ENCODE measurements at regions not wholly inside any gene's neighbourhood (a gene's known extent, or its start where the extent isn't known, plus 50 kb on each side); places are given as distances from the start of the nearest gene placed in this dataset.

DNA sequence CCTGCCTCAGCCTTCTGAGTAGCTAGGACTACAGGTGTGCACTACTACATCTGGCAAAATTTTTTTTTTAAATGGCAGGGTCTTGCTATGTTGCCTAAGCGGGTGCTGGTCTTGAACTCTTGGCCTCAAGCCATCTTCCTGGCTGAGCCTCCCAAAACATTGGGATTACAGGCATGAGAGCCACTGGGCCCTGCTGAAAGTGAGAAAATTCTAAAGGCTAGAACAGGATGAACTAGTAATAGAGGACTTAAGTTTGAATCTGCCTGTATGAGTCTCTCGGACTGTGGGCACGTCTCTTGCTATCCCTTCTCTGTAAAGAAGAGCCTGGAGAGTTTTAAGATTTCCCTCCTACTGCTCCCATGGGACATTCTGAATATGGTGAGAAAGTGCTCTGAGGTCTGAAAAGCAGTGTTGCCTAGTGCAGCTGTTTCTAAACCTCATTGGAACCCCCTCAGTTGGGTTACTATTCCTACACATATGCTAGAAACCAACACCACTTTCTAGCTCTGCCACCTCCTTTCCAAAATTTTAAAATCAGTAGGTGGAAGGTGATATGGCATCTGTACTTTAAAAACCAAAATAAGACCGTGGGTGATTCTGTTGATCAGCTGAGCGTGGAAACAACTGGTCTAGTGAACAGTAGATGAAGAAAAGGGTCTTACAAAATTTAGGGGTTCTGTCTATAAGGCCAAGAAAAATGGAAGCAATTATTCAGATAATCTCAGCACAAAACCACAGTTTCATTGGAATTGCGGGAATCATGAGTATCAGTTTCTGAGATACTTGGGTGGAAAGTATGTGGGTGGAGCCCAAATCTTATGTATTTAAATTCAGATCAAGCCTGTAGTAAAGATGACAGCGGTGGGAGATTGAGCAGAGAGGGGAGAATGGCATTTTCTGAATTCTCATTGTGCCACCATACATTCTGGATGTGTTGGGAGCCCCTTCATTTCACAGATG lies 259.8 kb upstream of the CXCR4 start (continued):
- TF ChIP-seq SMAD1 (IDR thresholded peaks at IDR 0.05; ENCODE audit: low read depth, partially characterized antibody) (no peak), ZNF274 (IDR thresholded peaks at IDR 0.05; ENCODE audit: insufficient read depth, insufficient read length) (no peak), NBN (IDR thresholded peaks at IDR 0.05) (no peak), SMARCA5 (IDR thresholded peaks at IDR 0.05) (no peak), CHD4 (IDR thresholded peaks at IDR 0.05) (no peak), ATF7 (IDR thresholded peaks at IDR 0.05; ENCODE audit: low read depth) (no peak), DPF2 (IDR thresholded peaks at IDR 0.05) (0 out of 2 replicates have a peak, but pooled peaks have one; percentile 23), FOS (IDR thresholded peaks at IDR 0.05; ENCODE audit: borderline replicate concordance, extremely low read depth, insufficient read length) (no peak), NRF1 (conservative IDR thresholded peaks at IDR 0.05; ENCODE audit: low read depth, low read length) (no peak), CTCF (IDR thresholded peaks at IDR 0.05 in 2 of 3, conservative IDR thresholded peaks at IDR 0.05 in 1 of 3; ENCODE audit: control insufficient read depth in 2 of 3, extremely low read depth in 1 of 3, insufficient read depth in 1 of 3, low read depth in 3 of 3, low read length in 3 of 3) (no peak), GABPA (IDR thresholded peaks at IDR 0.05; ENCODE audit: low read depth) (no peak), NFIC (IDR thresholded peaks at IDR 0.05; ENCODE audit: low read depth, low read length) (no peak; the same call in 1 of the 2 replicates), EGR1 (IDR thresholded peaks at IDR 0.05; ENCODE audit: borderline replicate concordance in 1 of 2, low read depth in 2 of 2, low read length in 2 of 2) (no peak), HDAC2 (IDR thresholded peaks at IDR 0.05) (no peak), BCLAF1 (IDR thresholded peaks at IDR 0.05) (no peak), NFXL1 (IDR thresholded peaks at IDR 0.05; ENCODE audit: borderline replicate concordance) (no peak), POU2F2 (IDR thresholded peaks at IDR 0.05; ENCODE audit: borderline replicate concordance, low read depth, low read length) (no peak), KDM1A (IDR thresholded peaks at IDR 0.05; ENCODE audit: borderline replicate concordance) (no peak), ETV6 (conservative IDR thresholded peaks at IDR 0.05 in 1 of 2, IDR thresholded peaks at IDR 0.05 in 1 of 2; ENCODE audit: borderline replicate concordance in 1 of 2, low read depth in 1 of 2) (no peak)
- TF ChIP-seq, protein P1, sequence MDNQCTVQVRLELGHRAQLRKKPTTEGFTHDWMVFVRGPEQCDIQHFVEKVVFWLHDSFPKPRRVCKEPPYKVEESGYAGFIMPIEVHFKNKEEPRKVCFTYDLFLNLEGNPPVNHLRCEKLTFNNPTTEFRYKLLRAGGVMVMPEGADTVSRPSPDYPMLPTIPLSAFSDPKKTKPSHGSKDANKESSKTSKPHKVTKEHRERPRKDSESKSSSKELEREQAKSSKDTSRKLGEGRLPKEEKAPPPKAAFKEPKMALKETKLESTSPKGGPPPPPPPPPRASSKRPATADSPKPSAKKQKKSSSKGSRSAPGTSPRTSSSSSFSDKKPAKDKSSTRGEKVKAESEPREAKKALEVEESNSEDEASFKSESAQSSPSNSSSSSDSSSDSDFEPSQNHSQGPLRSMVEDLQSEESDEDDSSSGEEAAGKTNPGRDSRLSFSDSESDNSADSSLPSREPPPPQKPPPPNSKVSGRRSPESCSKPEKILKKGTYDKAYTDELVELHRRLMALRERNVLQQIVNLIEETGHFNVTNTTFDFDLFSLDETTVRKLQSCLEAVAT (IDR thresholded peaks at IDR 0.05) = no peak
- TF ChIP-seq, protein P2, sequence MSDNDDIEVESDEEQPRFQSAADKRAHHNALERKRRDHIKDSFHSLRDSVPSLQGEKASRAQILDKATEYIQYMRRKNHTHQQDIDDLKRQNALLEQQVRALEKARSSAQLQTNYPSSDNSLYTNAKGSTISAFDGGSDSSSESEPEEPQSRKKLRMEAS (IDR thresholded peaks at IDR 0.05; ENCODE audit: low read depth, low read length) = no peak
- TF ChIP-seq, protein P3, sequence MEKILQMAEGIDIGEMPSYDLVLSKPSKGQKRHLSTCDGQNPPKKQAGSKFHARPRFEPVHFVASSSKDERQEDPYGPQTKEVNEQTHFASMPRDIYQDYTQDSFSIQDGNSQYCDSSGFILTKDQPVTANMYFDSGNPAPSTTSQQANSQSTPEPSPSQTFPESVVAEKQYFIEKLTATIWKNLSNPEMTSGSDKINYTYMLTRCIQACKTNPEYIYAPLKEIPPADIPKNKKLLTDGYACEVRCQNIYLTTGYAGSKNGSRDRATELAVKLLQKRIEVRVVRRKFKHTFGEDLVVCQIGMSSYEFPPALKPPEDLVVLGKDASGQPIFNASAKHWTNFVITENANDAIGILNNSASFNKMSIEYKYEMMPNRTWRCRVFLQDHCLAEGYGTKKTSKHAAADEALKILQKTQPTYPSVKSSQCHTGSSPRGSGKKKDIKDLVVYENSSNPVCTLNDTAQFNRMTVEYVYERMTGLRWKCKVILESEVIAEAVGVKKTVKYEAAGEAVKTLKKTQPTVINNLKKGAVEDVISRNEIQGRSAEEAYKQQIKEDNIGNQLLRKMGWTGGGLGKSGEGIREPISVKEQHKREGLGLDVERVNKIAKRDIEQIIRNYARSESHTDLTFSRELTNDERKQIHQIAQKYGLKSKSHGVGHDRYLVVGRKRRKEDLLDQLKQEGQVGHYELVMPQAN (conservative IDR thresholded peaks at IDR 0.05) = 0 out of 2 replicates have a peak, but pooled peaks have one; percentile 16

All from GM12878 (cell line).